Mesothelial cell of epicardium (in vitro differentiated cells): ENCODE measurements at regions not wholly inside any gene's neighbourhood (a gene's known extent, or its start where the extent isn't known, plus 50 kb on each side); places are given as distances from the start of the nearest gene placed in this dataset.
"Not testable (repeated sequence)": the region's sequence is repeated elsewhere in the genome, so short reads cannot be mapped to it uniquely, and the experiment has no call there.

Experiments
- DNase-seq, 2 experiments: peaks; one replicate each; pipeline ENCODE4 v3.0.0; 2021; ENCODE audit warnings: low spot score in 2 of 2; ENCODE audit not compliant: unreplicated experiment in 2 of 2
- H3K27ac Mint-ChIP-seq: 2 replicates; pipeline ENCODE4 v1.8.0; 2021; ENCODE audit warnings: mixed read lengths
- H3K27me3 Mint-ChIP-seq: 2 replicates; pipeline ENCODE4 v1.8.0; 2021; ENCODE audit warnings: low read depth, mixed read lengths
- H3K36me3 Mint-ChIP-seq: 2 replicates; pipeline ENCODE4 v1.8.0; 2021; ENCODE audit warnings: mixed read lengths
- H3K4me1 Mint-ChIP-seq: 2 replicates; pipeline ENCODE4 v1.8.0; 2021; ENCODE audit warnings: mixed read lengths
- H3K4me3 Mint-ChIP-seq: 2 replicates; pipeline ENCODE4 v1.8.0; 2021; ENCODE audit warnings: mild to moderate bottlenecking, moderate library complexity, mixed read lengths
- H3K9me3 Mint-ChIP-seq: 2 replicates; pipeline ENCODE4 v1.8.0; 2021; ENCODE audit warnings: mixed read lengths
- TF ChIP-seq, protein P1 (sequence below): fragments of 200-600 bp; sonication (generic); IDR thresholded peaks from one replicate; pipeline ENCODE4 v1.5.0; 2021; ENCODE audit warnings: antibody characterized with exemption; ENCODE audit not compliant: unreplicated experiment

DNA sequence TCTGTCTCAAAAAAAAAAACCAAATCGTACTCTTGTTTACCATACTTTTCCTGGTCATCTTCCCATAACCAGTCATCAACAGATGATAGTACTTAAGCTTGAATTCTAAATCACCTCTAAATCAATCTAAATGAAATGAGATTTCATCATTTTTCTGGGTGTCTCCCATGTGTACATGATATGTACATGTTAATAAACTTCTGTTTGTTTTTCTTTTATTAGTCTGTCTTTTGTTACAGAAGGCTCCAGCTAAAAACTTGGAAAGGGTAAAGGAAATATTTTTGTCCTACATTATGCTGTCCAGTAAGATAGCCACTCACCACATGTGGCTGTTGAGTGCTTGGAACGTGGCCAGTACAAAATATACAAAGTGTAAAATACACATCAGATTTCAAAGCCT, 78.7 kb upstream of the MSH6 start:
- H3K4me3 Mint-ChIP-seq: no peak overlapping the region
- TF ChIP-seq, protein P1, sequence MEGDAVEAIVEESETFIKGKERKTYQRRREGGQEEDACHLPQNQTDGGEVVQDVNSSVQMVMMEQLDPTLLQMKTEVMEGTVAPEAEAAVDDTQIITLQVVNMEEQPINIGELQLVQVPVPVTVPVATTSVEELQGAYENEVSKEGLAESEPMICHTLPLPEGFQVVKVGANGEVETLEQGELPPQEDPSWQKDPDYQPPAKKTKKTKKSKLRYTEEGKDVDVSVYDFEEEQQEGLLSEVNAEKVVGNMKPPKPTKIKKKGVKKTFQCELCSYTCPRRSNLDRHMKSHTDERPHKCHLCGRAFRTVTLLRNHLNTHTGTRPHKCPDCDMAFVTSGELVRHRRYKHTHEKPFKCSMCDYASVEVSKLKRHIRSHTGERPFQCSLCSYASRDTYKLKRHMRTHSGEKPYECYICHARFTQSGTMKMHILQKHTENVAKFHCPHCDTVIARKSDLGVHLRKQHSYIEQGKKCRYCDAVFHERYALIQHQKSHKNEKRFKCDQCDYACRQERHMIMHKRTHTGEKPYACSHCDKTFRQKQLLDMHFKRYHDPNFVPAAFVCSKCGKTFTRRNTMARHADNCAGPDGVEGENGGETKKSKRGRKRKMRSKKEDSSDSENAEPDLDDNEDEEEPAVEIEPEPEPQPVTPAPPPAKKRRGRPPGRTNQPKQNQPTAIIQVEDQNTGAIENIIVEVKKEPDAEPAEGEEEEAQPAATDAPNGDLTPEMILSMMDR: no peak
- H3K27me3 Mint-ChIP-seq: no peaks in the 10 kb centered on the region
- peaks cover 7% of the 10 kb centered on the region for H3K4me1 Mint-ChIP-seq
- DNase-seq: no peak
- H3K27ac Mint-ChIP-seq: no peak overlapping the region
- no peaks in the 10 kb centered on the region for H3K36me3 Mint-ChIP-seq
- no peaks in the 10 kb centered on the region for H3K9me3 Mint-ChIP-seq

DNA sequence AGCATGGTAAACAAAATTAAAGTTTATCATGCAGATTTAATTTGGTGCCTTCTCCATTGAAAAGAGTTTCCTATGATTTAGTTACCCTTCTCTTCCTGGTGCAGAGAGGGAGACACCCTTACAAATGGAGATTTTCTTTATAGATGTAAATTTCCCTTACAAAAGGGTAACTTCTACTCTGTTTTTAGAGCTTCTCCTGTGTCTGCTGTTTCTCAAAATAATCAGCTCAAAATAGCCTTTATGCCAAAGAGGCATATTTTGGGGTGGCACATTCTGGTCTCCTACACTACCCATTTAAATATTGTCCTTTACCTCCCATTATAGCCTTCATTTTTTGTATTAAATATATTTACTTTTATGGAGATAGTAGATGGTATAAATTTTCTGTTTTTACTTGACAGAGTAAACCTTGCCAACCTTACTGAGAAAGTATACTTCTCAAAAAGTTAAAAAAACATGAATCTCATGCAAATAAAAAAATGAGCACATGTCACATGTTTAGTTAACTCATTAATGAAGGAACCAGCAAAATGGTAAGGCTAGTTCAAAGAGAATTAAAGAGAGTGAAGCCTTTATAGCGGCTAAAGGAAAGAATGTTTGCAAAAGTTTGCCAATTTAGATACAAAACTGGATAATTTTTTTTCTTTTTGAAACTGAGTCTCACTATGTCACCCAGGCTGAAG, 83.3 kb upstream of the MSH6 start:
- Mint-ChIP-seq H3K36me3 (no peaks in the 10 kb centered on the region), H3K9me3 (no peaks in the 10 kb centered on the region), H3K4me3 (no peak overlapping the region), H3K27ac (peak overlapping the region; percentile 77), H3K4me1 (peaks cover 39% of the 10 kb centered on the region), H3K27me3 (no peaks in the 10 kb centered on the region)
- no peak for DNase-seq
- TF ChIP-seq, protein P1: no peak

DNA sequence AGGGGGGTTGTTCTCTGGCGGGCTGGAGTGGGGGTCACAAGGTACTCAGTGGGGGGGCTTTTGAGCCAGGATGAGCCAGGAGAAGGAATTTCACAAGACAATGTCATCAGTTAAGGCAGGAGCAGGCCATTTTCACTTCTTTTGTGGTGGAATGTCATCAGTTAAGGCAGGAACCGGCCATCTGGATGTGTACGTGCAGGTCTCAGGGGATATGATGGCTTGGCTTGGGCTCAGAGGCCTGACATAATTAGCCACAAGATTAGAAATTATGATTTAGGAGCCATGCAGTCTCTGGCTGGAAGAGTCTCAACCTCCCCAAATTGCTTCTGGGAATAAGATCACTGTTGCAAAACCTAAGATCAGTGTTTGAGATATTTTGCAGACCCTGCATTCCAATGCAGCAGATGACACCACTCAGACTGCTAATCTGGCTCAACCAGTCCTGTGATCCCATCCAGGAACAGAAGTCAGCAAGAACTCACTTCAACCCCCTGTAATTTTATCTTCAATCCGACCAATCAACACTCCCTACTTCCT, 84.4 kb upstream of the MSH6 start:
- DNase-seq, H3K9me3 Mint-ChIP-seq, H3K36me3 Mint-ChIP-seq, H3K4me3 Mint-ChIP-seq, H3K27me3 Mint-ChIP-seq: not testable (repeated sequence)
- Mint-ChIP-seq H3K4me1 (peaks cover 36% of the 10 kb centered on the region), H3K27ac (peak overlapping the region; percentile 77)

DNA sequence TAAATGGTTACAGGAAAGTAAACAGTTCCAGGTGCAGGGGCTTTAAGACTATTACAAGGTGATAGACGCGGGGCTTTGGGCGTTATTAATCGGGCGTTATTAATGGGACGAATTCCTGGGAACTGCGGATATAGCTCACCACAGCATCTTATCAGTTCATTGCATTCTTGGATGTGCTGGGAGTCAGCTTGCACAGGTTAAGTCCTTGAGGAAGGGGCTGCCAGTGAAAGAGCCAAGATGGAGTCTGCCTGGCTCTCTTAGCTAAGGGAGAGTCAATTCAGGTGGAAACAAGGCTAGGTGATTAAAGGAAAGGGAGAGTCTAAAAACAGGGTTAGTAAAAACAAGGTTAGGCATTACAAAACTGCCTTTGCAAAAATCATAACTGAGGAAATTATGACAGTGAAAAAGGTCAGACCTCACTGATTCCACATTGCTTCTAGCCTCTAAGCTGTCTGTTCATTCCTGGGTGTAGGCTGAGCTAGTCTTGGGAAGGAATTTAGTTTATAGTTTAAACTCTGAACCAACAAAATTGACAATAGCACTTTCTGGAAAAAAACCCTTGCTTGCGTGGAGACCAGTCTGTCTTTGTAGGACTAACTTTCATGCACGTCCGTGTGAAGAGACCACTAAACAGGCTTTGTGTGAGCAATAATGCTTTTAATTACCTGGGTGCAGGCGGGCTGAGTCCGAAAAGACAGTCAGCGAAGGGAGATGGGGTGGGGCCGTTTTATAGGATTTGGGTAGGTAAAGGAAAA, 85.1 kb upstream of the MSH6 start:
- not testable (repeated sequence) for H3K4me3 Mint-ChIP-seq, H3K36me3 Mint-ChIP-seq, DNase-seq, H3K9me3 Mint-ChIP-seq, H3K27me3 Mint-ChIP-seq
- H3K4me1 Mint-ChIP-seq: peaks cover 36% of the 10 kb centered on the region
- H3K27ac Mint-ChIP-seq: peak overlapping the region; percentile 77

DNA sequence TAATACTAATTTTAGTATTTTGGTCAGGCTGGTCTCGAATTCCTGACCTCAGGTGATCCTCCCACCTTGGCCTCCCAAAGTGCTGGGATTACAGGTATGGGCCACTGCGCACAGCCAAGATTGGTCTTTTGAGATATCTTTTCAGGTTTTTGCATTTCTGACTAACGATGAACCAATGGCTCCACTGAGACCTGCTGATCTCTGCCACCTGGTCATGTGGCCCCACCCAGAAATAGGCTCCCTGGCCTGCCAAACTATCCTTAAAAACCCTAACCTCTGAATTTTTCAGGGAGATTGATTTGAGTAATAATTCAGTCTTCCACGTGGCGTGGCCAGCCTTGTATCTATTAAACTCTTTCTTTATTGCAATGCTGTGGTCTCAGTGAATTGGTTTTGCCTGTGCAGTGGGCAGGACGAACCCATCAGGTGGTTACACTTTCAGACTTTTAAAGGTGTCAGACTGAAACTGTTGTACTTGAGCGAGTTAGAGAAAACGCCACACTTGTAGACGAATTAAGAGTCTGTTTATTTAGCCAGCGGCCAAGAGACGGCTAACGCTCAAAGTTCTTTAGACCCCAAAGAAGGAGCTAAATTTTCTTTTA, 85.8 kb upstream of the MSH6 start:
- H3K36me3 Mint-ChIP-seq: no peaks in the 10 kb centered on the region
- TF ChIP-seq, protein P1: no peak
- no peaks in the 10 kb centered on the region for H3K9me3 Mint-ChIP-seq
- no peak for DNase-seq
- no peak overlapping the region for H3K4me3 Mint-ChIP-seq
- H3K4me1 Mint-ChIP-seq: peaks cover 32% of the 10 kb centered on the region
- H3K27ac Mint-ChIP-seq: no peak overlapping the region
- no peaks in the 10 kb centered on the region for H3K27me3 Mint-ChIP-seq

DNA sequence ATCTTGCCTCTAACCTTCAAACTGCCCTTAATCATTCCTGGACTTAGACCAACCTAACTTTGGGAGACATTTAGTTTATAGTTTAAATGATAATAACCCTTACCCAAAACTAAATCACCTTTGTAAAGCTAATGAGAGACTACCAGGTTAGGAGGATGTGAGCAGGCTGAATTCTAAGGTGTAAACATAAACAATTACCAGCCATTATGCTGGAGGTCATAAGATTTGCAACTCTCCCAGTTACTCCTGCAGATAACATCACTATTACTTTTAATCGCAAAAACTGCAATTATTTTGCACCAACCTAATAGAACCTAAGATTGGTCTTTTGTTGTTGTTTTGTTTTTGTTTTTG, 86.5 kb upstream of the MSH6 start:
- H3K9me3 Mint-ChIP-seq: no peaks in the 10 kb centered on the region
- no peak overlapping the region for H3K4me3 Mint-ChIP-seq
- no peaks in the 10 kb centered on the region for H3K36me3 Mint-ChIP-seq
- no peak for DNase-seq
- H3K4me1 Mint-ChIP-seq: peaks cover 32% of the 10 kb centered on the region
- TF ChIP-seq, protein P1: no peak
- no peak overlapping the region for H3K27ac Mint-ChIP-seq
- H3K27me3 Mint-ChIP-seq: no peaks in the 10 kb centered on the region
